ENCODE measurements at regions not wholly inside any gene's neighbourhood (a gene's known extent, or its start where the extent isn't known, plus 50 kb on each side); places are given as distances from the start of the nearest gene placed in this dataset.

DNA sequence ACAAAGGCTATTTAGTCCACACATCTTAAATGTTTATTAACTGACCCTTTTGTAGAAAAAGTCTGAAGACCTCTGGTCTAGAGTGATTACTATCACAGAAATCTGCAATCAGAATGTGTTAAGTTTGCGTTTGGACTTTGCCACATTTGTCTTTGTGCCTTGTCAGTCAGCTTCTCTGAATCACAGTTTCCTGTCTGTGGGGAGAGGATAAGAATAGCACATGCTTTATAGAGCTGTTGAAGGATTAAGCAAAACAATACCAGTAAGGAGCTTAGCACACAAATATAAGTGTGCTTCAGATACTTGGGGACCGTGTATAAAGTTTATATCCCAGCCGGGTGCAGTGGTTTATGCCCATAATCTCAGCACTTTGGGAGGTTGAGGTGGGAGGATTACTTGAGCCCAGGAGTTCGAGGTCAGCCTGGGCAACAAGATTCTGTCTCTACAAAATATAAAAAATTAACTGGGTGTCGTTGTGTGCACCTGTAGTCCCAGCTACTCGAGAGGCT, 63.0 kb upstream of the BTG1 start:
- DNase-seq = no peak

DNA sequence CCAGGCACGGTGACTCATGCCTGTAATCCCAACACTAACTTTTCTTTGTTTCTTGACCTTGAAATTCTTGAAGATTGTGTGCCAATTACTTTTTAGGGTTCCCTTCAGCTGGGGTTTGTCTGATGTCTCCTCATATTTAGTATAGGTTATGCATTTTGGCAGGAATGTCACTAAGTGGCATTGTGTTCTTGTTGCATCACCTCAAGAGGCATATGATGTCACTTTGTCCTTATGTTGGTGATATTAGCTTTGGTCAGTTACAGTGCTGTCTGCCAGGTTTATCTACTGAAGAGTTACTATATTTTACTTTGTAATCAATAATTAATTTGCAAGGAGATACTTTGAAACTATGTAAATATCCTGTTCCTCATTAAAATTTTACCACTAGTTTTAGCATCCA, 61.0 kb upstream of the BTG1 start:
- DNase-seq = no peak

DNA sequence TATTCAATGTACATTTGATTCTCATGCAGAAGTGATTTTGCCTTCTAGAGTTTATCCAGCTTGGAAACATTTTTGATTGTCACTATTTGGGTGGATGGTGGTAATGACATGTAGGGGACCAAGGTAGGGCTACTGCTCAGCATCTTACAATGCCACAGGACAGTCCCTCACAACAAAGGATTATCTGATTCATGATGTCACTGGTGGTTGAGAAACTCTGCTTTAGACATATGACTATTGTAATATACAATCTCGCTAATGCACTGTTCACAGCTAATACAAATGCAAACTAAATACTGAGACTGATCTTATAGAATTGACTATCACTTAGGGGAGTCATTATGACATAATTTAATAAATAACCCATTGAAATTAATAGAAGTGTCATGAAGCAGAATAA, 60.4 kb upstream of the BTG1 start:
- DNase-seq = no peak

DNA sequence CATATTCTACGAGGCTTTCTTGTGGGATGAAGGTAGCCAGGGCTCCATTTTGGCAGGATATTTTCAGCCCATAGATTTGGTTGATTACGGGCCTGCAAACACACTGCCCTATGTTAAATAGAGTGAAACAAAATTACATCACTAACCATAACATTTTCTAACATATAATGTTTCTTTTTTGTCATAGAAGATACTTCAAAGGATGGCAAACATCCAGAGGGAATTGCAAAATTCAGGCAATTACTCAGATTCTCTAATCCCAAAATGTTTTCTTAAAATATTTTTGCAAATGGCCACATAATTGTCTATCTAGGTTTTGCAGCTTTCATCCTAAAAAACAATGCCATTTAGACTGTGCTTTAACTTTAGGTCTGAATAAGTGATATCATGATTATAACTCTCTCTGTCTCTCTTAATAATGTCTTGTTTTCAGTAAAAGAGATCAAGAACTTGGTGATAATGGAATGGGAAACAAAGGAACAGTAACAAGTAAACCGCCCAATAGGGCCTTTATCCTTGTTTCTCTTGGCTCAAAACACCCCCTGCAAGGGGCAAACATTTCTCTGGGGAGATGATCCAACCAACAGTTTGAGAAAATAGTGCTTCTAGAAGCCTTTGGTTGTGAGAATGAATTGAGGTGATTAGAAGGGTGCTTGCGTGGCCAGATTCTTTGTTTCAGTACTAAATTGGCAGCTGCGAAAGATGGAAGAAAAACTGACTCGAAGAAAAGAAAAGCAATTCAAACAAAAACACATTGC, 54.4 kb upstream of the BTG1 start:
- DNase-seq = no peak

DNA sequence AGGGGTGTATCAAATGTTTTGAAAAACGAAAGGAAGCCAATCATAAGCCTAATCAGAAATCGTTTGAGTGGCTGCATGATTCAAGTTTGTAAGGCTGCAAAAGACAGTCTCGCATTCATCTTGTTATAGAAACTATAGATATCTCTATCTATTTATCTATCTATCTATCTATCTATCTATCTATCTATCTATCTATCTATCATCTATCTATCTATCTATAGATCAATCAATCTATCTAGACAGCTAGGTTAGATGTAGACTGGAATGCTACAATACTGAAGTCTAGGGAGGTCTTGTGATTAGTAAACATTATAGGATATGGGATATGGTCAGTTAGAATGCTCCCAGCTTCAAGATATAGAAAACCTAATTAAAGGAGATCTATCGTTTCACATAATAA, 52.2 kb upstream of the BTG1 start:
- DNase-seq = no peak

DNA sequence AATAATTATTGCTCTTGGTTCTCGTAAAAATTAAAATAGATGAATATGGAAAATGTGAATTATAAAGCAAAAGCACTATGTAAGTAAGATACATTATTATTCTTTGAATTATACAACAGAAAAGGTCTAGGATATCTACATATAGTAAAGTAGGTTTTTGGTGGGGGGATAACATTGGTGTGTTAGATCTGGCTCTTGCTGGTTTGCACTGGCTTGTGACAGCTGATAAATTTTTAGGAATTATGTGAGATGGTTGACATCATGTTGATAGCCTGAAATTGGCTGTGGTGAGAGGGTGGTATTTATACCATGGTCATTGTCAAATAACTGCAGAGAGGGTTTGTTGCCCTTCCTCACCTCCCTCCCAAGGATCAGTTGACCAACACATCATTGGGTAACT, 50.7 kb upstream of the BTG1 start:
- DNase-seq = no peak
